CD4-positive, alpha-beta T cell (primary cell): ENCODE measurements at regions not wholly inside any gene's neighbourhood (a gene's known extent, or its start where the extent isn't known, plus 50 kb on each side); places are given as distances from the start of the nearest gene placed in this dataset.

Experiments
- ATAC-seq: fragments of 200-7000 bp; cut with Tn5 transposase; one replicate; pipeline ENCODE4 v1.10.0; 2022; ENCODE audit warnings: mild to moderate bottlenecking; ENCODE audit not compliant: poor library complexity
- CTCF ChIA-PET: fragments of 350-600 bp; sonication (Branson Sonifier 250); formaldehyde crosslinking; loops from one replicate; lab custom pipeline; 2021; ENCODE audit warnings: antibody characterized with exemption, inconsistent platforms; lab: Charles Lee
- POLR2A ChIA-PET: fragments of 350-600 bp; sonication (Branson Sonifier 250); formaldehyde crosslinking; loops from one replicate; lab custom pipeline; 2021; ENCODE audit warnings: antibody characterized with exemption, inconsistent platforms; lab: Charles Lee
- DNase-seq, 14 experiments: peaks; one replicate each; pipeline ENCODE4 v3.0.0-alpha.2; 2013 to 2020; ENCODE audit warnings: mixed read lengths in 2 of 14
- H3K27ac ChIP-seq, 2 donors: one replicate each; pipeline versions ENCODE4 v1.5.1 to v1.7.0; 2013; ENCODE audit warnings: low read length in 2 of 2, low read depth in 1 of 2, mild to moderate bottlenecking in 1 of 2
- H3K27me3 ChIP-seq, 2 experiments: 1 replicate in 1 of 2; 2 replicates in 1 of 2; pipeline versions ENCODE4 v1.6.1 to v1.7.0; 2013; ENCODE audit warnings: low read length in 2 of 2, control low read depth in 1 of 2, mild to moderate bottlenecking in 1 of 2, moderate library complexity in 1 of 2; ENCODE audit not compliant: insufficient read depth in 2 of 2, control insufficient read depth in 1 of 2
- H3K36me3 ChIP-seq: one replicate; pipeline ENCODE4 v1.6.1; 2013; ENCODE audit warnings: low read length, control low read depth; ENCODE audit not compliant: insufficient read depth
- H3K4me1 ChIP-seq: one replicate; pipeline ENCODE4 v1.6.1; 2013; ENCODE audit warnings: low read length, control low read depth; ENCODE audit not compliant: insufficient read depth
- H3K4me3 ChIP-seq: one replicate; pipeline ENCODE4 v1.5.1; 2013; ENCODE audit warnings: mild to moderate bottlenecking, low read length, moderate library complexity
- H3K9me3 ChIP-seq, 2 experiments: 1 replicate in 1 of 2; 2 replicates in 1 of 2; pipeline versions ENCODE4 v1.6.1 to v1.7.0; 2013; ENCODE audit warnings: low read length in 2 of 2, mild to moderate bottlenecking in 2 of 2, control low read depth in 1 of 2, moderate library complexity in 1 of 2; ENCODE audit not compliant: control insufficient read depth in 1 of 2, insufficient read depth in 1 of 2
- H3K27ac Mint-ChIP-seq: one replicate; pipeline ENCODE4 v1.8.0; 2020; ENCODE audit warnings: mixed read lengths
- H3K27me3 Mint-ChIP-seq: one replicate; pipeline ENCODE4 v1.8.0; 2021; ENCODE audit warnings: mixed read lengths
- H3K36me3 Mint-ChIP-seq: one replicate; pipeline ENCODE4 v1.8.0; 2021; ENCODE audit warnings: low read depth, mixed read lengths
- H3K4me1 Mint-ChIP-seq: one replicate; pipeline ENCODE4 v1.8.0; 2021; ENCODE audit warnings: low read depth, mixed read lengths
- H3K4me3 Mint-ChIP-seq: one replicate; pipeline ENCODE4 v1.8.0; 2020; ENCODE audit warnings: mild to moderate bottlenecking, mixed read lengths
- H3K9me3 Mint-ChIP-seq: one replicate; pipeline ENCODE4 v1.8.0; 2020; ENCODE audit warnings: mixed read lengths
- CTCF ChIP-seq: fragments of 200-600 bp; IDR thresholded peaks from one replicate; pipeline ENCODE4 v1.8.0; 2022; ENCODE audit warnings: antibody characterized with exemption, mild to moderate bottlenecking
- intact Hi-C, 2 experiments: fragments of 100-400 bp; cut with DNase I in 1 of 2; cut with micrococcal nuclease in 1 of 2; formaldehyde crosslinking; loops; one replicate each; pipeline versions ENCODE4 v1.15.1 to v1.9.0; 2023 to 2025; cut with DNase I, micrococcal nuclease

- H3K4me3 ChIP-seq, result no peak overlapping the region
- no peaks in the 10 kb centered on the region for H3K27me3 ChIP-seq
- ATAC-seq, result no peak
- Mint-ChIP-seq H3K27me3 (no peaks in the 10 kb centered on the region), H3K4me1 (no peaks in the 10 kb centered on the region), H3K27ac (no peak overlapping the region), H3K9me3 (no peaks in the 10 kb centered on the region), H3K4me3 (no peak overlapping the region), H3K36me3 (no peaks in the 10 kb centered on the region)
- no peaks in the 10 kb centered on the region for H3K9me3 ChIP-seq
- H3K4me1 ChIP-seq, result no peaks in the 10 kb centered on the region
- intact Hi-C loops, result no loop called here
- ChIA-PET POLR2A (no interaction called here), CTCF (no interaction called here)
- H3K27ac ChIP-seq, result no peak overlapping the region
- no peaks in the 10 kb centered on the region for H3K36me3 ChIP-seq
- no peak for TF ChIP-seq CTCF
- no peak for DNase-seq
Measured at GRCh38 chr1:65626003-65626402, 166.7 kb upstream of the PDE4B start.

- DNase-seq (no peak), ATAC-seq (no peak)
- Histone ChIP-seq H3K27ac (no peak overlapping the region), H3K27me3 (no peaks in the 10 kb centered on the region), H3K4me3 (no peak overlapping the region), H3K9me3 (no peaks in the 10 kb centered on the region), H3K4me1 (no peaks in the 10 kb centered on the region), H3K36me3 (no peaks in the 10 kb centered on the region)
- ChIA-PET POLR2A (no interaction called here), CTCF (no interaction called here)
- H3K4me3 Mint-ChIP-seq, result no peak overlapping the region
- no peaks in the 10 kb centered on the region for H3K27me3 Mint-ChIP-seq
- no peaks in the 10 kb centered on the region for H3K9me3 Mint-ChIP-seq
- no peaks in the 10 kb centered on the region for H3K36me3 Mint-ChIP-seq
- H3K27ac Mint-ChIP-seq, result no peak overlapping the region
- no peaks in the 10 kb centered on the region for H3K4me1 Mint-ChIP-seq
- TF ChIP-seq CTCF, result no peak
- intact Hi-C loops, result no loop called here
Measured at GRCh38 chr1:65629788-65630187, 162.9 kb upstream of the PDE4B start.

GRCh38 chr1:65630855-65631254 lies 161.8 kb upstream of the PDE4B start:
- H3K27ac Mint-ChIP-seq, result no peak overlapping the region
- Histone ChIP-seq H3K9me3 (no peaks in the 10 kb centered on the region), H3K36me3 (no peaks in the 10 kb centered on the region), H3K27ac (no peak overlapping the region), H3K4me1 (no peaks in the 10 kb centered on the region), H3K4me3 (no peak overlapping the region), H3K27me3 (no peaks in the 10 kb centered on the region)
- no peak overlapping the region for H3K4me3 Mint-ChIP-seq
- DNase-seq (no peak), ATAC-seq (no peak)
- no peaks in the 10 kb centered on the region for H3K4me1 Mint-ChIP-seq
- no peaks in the 10 kb centered on the region for H3K36me3 Mint-ChIP-seq
- POLR2A ChIA-PET, result no interaction called here
- H3K27me3 Mint-ChIP-seq, result no peaks in the 10 kb centered on the region
- intact Hi-C loops, result no loop called here
- CTCF ChIA-PET, result no interaction called here
- no peaks in the 10 kb centered on the region for H3K9me3 Mint-ChIP-seq
- no peak for TF ChIP-seq CTCF
